HEK293 (cell line): ENCODE measurements at regions not wholly inside any gene's neighbourhood (a gene's known extent, or its start where the extent isn't known, plus 50 kb on each side); places are given as distances from the start of the nearest gene placed in this dataset.

Experiments used
- CTCF ChIA-PET: fragments of 350-600 bp; formaldehyde crosslinking; extraction: SDS; loops from one replicate; lab custom pipeline; 2021; ENCODE audit warnings: antibody characterized with exemption; lab: Yijun Ruan, JAX
- POLR2A ChIA-PET: fragments of 300-600 bp; formaldehyde crosslinking; extraction: SDS; loops from one replicate; lab custom pipeline; 2020; ENCODE audit warnings: antibody characterized with exemption, inconsistent platforms; lab: Yijun Ruan, JAX
- H3K27ac ChIP-seq: fragments of 200-500 bp; sonication (Bioruptor generic); 2 replicates; pipeline ENCODE4 v1.5.1; 2014; ENCODE audit warnings: low read depth, low read length, control low read depth, inconsistent platforms; ENCODE audit errors: extremely low read depth
- H3K36me3 ChIP-seq, 2 experiments: fragments of 200-500 bp in 1 of 2; sonication (Bioruptor generic) in 1 of 2; 1 replicate in 1 of 2; 2 replicates in 1 of 2; pipeline ENCODE4 v1.5.1; 2014 to 2017; ENCODE audit warnings: inconsistent platforms in 2 of 2, low read length in 2 of 2; ENCODE audit not compliant: control insufficient read depth in 2 of 2, insufficient read depth in 1 of 2
- H3K4me1 ChIP-seq: fragments of 200-500 bp; sonication (Bioruptor generic); 2 replicates; pipeline ENCODE4 v1.5.1; 2014; ENCODE audit warnings: mild to moderate bottlenecking, low read length, inconsistent platforms; ENCODE audit not compliant: control insufficient read depth, insufficient read depth
- H3K4me3 ChIP-seq: 2 replicates; pipeline ENCODE4 v1.5.1; 2011; ENCODE audit warnings: low read depth, mild to moderate bottlenecking, control low read depth, low read length, moderate library complexity
- H3K9me3 ChIP-seq: fragments of 200-500 bp; sonication (Bioruptor generic); 2 replicates; pipeline ENCODE4 v1.5.1; 2014; ENCODE audit warnings: low read depth, low read length, inconsistent platforms; ENCODE audit not compliant: control insufficient read depth, insufficient read depth
- BCL11A ChIP-seq: fragments of 450-650 bp; formaldehyde crosslinking; IDR thresholded peaks from 2 replicates; pipeline ENCODE4 v1.5.1; 2016; ENCODE audit warnings: low read depth, missing biosample characterization, missing genetic modification characterization
- GFI1B ChIP-seq: fragments of 450-650 bp; formaldehyde crosslinking; IDR thresholded peaks from 2 replicates; pipeline ENCODE4 v1.5.1; 2016; ENCODE audit warnings: missing biosample characterization, missing genetic modification characterization
- GLIS1 ChIP-seq: fragments of 450-650 bp; formaldehyde crosslinking; IDR thresholded peaks from 2 replicates; pipeline ENCODE4 v1.5.1; 2016; ENCODE audit warnings: missing biosample characterization, missing genetic modification characterization
- HOXD13 ChIP-seq: sonication (generic); formaldehyde crosslinking; IDR thresholded peaks from 2 replicates; pipeline ENCODE4 v1.8.0; 2022; ENCODE audit warnings: missing genetic modification reagents, borderline replicate concordance
- KLF1 ChIP-seq: fragments of 450-650 bp; formaldehyde crosslinking; IDR thresholded peaks from 2 replicates; pipeline ENCODE4 v1.5.1; 2016; ENCODE audit warnings: missing biosample characterization, missing genetic modification characterization
- KLF9 ChIP-seq: fragments of 450-650 bp; formaldehyde crosslinking; IDR thresholded peaks from 2 replicates; pipeline ENCODE4 v1.5.1; 2016; ENCODE audit warnings: missing biosample characterization, missing genetic modification characterization, low read depth
- OVOL3 ChIP-seq: fragments of 450-650 bp; formaldehyde crosslinking; IDR thresholded peaks from 2 replicates; pipeline ENCODE4 v1.5.1; 2016; ENCODE audit warnings: missing biosample characterization, missing genetic modification characterization
- REPIN1 ChIP-seq: fragments of 450-650 bp; formaldehyde crosslinking; IDR thresholded peaks from 2 replicates; pipeline ENCODE4 v1.5.1; 2017; ENCODE audit warnings: missing biosample characterization, missing genetic modification characterization, low read depth
- SETDB1 ChIP-seq: IDR thresholded peaks from one replicate; pipeline ENCODE4 v1.6.1; 2017; ENCODE audit warnings: mild to moderate bottlenecking, low read length, moderate library complexity, mixed read lengths; ENCODE audit not compliant: insufficient read length
- ZBTB20 ChIP-seq: fragments of 450-650 bp; formaldehyde crosslinking; IDR thresholded peaks from 2 replicates; pipeline ENCODE4 v1.5.1; 2016; ENCODE audit warnings: missing biosample characterization, missing genetic modification characterization
- ZNF10 ChIP-seq: fragments of 450-650 bp; formaldehyde crosslinking; IDR thresholded peaks from 2 replicates; pipeline ENCODE4 v1.5.1; 2017; ENCODE audit warnings: missing biosample characterization, missing genetic modification characterization
- ZNF140 ChIP-seq: fragments of 450-650 bp; formaldehyde crosslinking; IDR thresholded peaks from 2 replicates; pipeline ENCODE4 v1.5.1; 2016; ENCODE audit warnings: missing biosample characterization, missing genetic modification characterization
- ZNF2 ChIP-seq: fragments of 450-650 bp; formaldehyde crosslinking; IDR thresholded peaks from 2 replicates; pipeline ENCODE4 v1.5.1; 2016; ENCODE audit warnings: missing biosample characterization, missing genetic modification characterization
- ZNF202 ChIP-seq: fragments of 450-650 bp; formaldehyde crosslinking; IDR thresholded peaks from 2 replicates; pipeline ENCODE4 v1.5.1; 2016; ENCODE audit warnings: missing biosample characterization, missing genetic modification characterization, borderline replicate concordance
- ZNF214 ChIP-seq: fragments of 450-650 bp; formaldehyde crosslinking; IDR thresholded peaks from 2 replicates; pipeline ENCODE4 v1.5.1; 2017; ENCODE audit warnings: missing biosample characterization, mild to moderate bottlenecking, missing genetic modification characterization, borderline replicate concordance
- ZNF223 ChIP-seq: fragments of 450-650 bp; formaldehyde crosslinking; IDR thresholded peaks from 2 replicates; pipeline ENCODE4 v1.5.1; 2016; ENCODE audit warnings: missing biosample characterization, missing genetic modification characterization
- ZNF324 ChIP-seq: fragments of 450-650 bp; formaldehyde crosslinking; IDR thresholded peaks from 2 replicates; pipeline ENCODE4 v1.5.1; 2016; ENCODE audit warnings: missing biosample characterization, missing genetic modification characterization
- ZNF404 ChIP-seq: fragments of 450-650 bp; formaldehyde crosslinking; IDR thresholded peaks from 2 replicates; pipeline ENCODE4 v1.5.1; 2017; ENCODE audit warnings: missing biosample characterization, missing genetic modification characterization
- ZNF426 ChIP-seq: fragments of 450-650 bp; formaldehyde crosslinking; IDR thresholded peaks from 2 replicates; pipeline ENCODE4 v1.5.1; 2017; ENCODE audit warnings: missing biosample characterization, missing genetic modification characterization, mild to moderate bottlenecking, inconsistent platforms, moderate library complexity
- ZNF548 ChIP-seq: fragments of 450-650 bp; formaldehyde crosslinking; IDR thresholded peaks from 2 replicates; pipeline ENCODE4 v1.5.1; 2016; ENCODE audit warnings: missing biosample characterization, missing genetic modification characterization
- ZNF555 ChIP-seq: fragments of 450-650 bp; formaldehyde crosslinking; conservative IDR thresholded peaks from 2 replicates; pipeline ENCODE4 v1.5.1; 2017; ENCODE audit warnings: missing biosample characterization, mild to moderate bottlenecking, missing genetic modification characterization, inconsistent platforms
- ZNF571 ChIP-seq: fragments of 450-650 bp; formaldehyde crosslinking; IDR thresholded peaks from 2 replicates; pipeline ENCODE4 v1.5.0; 2017; ENCODE audit warnings: missing biosample characterization, missing genetic modification characterization
- ZNF623 ChIP-seq: fragments of 450-650 bp; formaldehyde crosslinking; IDR thresholded peaks from 2 replicates; pipeline ENCODE4 v1.5.1; 2016; ENCODE audit warnings: missing biosample characterization, missing genetic modification characterization
- ZNF76 ChIP-seq: fragments of 450-650 bp; formaldehyde crosslinking; IDR thresholded peaks from 2 replicates; pipeline ENCODE4; 2016; ENCODE audit warnings: low read depth, missing biosample characterization, missing genetic modification characterization, borderline replicate concordance
- ZSCAN16 ChIP-seq: fragments of 450-650 bp; formaldehyde crosslinking; IDR thresholded peaks from 2 replicates; pipeline ENCODE4 v1.5.1; 2016; ENCODE audit warnings: missing biosample characterization, missing genetic modification characterization
- TF ChIP-seq, protein P1 (sequence below): fragments of 450-650 bp; formaldehyde crosslinking; IDR thresholded peaks from 2 replicates; pipeline ENCODE4 v1.5.1; 2016; ENCODE audit warnings: missing biosample characterization, missing genetic modification characterization
- TF ChIP-seq, protein P2 (sequence below): fragments of 450-650 bp; formaldehyde crosslinking; IDR thresholded peaks from 2 replicates; pipeline ENCODE4 v1.5.1; 2016; ENCODE audit warnings: missing biosample characterization, missing genetic modification characterization, borderline replicate concordance

DNA sequence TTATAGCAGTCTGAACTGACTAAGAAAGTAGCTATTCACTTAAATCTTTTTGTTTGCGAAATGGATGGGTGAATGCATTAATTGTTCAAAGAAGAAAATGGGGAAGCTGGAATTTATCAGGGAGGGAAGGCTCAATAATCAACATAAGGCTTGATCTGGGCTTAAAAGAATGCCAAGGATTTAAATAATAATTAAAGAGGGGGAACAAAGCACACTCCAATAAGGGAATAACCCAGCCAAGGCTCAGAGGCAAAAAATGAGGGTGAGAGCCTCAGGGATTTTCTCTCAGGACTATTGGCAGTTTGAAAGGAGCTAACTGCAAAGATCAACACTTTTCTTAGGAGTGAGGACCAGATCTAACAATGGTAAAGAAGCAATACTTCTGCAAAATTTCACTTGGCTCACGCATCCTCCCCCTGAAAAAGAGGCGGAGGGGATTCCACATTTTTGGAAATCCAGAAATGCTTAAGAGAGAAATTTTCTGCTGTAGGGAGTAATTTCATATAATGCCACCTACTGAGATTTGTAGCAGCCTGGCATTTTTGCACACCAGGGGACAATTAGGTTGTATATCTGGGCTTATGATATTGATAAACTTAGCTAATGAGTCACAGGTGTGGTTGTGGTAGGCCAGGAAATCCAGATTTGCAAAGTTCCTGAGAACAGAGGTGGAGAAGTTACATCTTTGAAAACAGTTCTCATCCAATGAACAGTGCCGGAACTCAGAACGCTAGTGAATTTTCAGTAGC lies 405.1 kb downstream of the TUSC7 start:
- Histone ChIP-seq H3K36me3 (no peaks in the 10 kb centered on the region), H3K27ac (no peak overlapping the region), H3K9me3 (no peaks in the 10 kb centered on the region), H3K4me3 (no peak overlapping the region), H3K4me1 (no peaks in the 10 kb centered on the region)
- CTCF ChIA-PET, result no interaction called here
- no peak for TF ChIP-seq ZNF324 (tag by site-specific recombination)
- no peak for TF ChIP-seq OVOL3
- no peak for TF ChIP-seq ZBTB20 (tag by site-specific recombination)
- TF ChIP-seq ZNF76 (tag by site-specific recombination), result no peak
- no peak for TF ChIP-seq GLIS1 (tag by site-specific recombination)
- no peak for TF ChIP-seq GFI1B
- TF ChIP-seq ZNF623, result no peak
- TF ChIP-seq REPIN1, result no peak
- no peak for TF ChIP-seq ZNF10 (tag by site-specific recombination)
- no peak for TF ChIP-seq ZNF571 (tag by site-specific recombination)
- POLR2A ChIA-PET, result no interaction called here

DNA sequence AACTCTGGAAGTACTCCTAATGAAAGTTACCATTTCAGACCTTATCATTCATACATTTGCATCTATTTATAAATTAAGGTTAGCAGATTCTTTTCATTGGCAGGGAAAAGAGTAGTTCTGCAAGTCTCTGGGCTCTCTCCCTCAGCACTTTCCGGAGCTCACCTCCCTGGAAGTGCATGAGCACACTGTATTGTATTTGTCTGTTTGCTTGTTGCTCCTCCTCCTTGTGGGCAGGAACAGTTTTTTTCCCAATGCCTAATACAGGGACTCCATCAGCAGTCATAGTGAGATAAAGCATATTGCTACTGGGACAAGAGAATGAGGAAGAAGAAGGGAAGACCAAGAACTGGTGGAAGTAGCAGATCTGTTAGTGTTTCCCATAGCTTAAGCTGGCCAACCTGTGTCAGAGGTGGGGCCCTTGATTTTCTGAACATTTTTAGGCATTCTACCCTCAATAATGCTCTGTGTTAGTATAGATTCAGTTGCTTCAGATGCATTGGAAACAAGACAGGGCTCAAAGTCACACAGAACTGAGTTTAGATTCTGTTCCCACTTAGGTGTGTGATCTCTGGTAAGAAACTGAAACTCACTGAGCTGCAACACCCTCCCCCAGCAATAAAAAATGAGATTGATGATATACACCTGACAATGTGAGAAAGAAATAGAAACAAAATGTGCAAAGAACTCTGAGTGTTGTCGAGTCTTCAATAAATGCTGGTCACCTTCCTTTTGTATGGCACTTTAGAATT lies 407.8 kb downstream of the TUSC7 start:
- Histone ChIP-seq H3K9me3 (no peaks in the 10 kb centered on the region), H3K36me3 (no peaks in the 10 kb centered on the region), H3K4me1 (no peaks in the 10 kb centered on the region), H3K4me3 (no peak overlapping the region), H3K27ac (no peak overlapping the region)
- TF ChIP-seq, protein P1, sequence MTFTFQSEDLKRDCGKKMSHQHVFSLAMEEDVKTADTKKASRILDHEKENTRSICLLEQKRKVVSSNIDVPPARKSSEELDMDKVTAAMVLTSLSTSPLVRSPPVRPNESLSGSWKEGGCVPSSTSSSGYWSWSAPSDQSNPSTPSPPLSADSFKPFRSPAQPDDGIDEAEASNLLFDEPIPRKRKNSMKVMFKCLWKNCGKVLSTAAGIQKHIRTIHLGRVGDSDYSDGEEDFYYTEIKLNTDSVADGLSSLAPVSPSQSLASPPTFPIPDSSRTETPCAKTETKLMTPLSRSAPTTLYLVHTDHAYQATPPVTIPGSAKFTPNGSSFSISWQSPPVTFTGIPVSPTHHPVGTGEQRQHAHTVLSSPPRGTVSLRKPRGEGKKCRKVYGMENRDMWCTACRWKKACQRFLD (tag by site-specific recombination), result no peak
- TF ChIP-seq ZNF2 (no peak), ZSCAN16 (tag by site-specific recombination) (no peak), SETDB1 (no peak), ZNF555 (tag by site-specific recombination) (no peak), ZNF223 (tag by site-specific recombination) (no peak), ZNF404 (tag by site-specific recombination) (no peak)
- ChIA-PET CTCF (no interaction called here), POLR2A (no interaction called here)

DNA sequence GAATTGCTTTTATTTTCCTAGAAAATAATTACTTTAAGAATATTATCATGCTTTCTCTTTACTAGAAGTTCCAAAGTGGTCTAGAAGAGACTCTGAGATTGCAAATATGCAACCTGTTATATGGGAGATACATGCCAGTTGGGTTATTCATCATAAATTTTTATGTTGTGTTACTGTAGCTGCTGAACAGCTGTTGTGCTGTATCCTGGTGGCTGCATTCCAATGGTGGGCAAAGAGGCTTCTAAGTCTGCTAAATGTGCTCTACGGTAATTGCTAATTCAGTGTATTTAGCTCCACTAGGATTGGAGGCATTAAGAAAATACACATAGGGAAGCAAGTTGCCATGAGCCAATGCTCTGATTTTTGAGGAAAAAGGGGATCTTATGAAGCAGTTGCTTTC lies 409.0 kb downstream of the TUSC7 start:
- Histone ChIP-seq H3K9me3 (no peaks in the 10 kb centered on the region), H3K4me1 (no peaks in the 10 kb centered on the region), H3K4me3 (no peak overlapping the region), H3K27ac (no peak overlapping the region), H3K36me3 (no peaks in the 10 kb centered on the region)
- ChIA-PET CTCF (interaction anchor here (0.7 kb wide), 1 partner anchor 29 kb away, joined by 4 read pairs; no protein-coding TSS in a partner anchor), POLR2A (no interaction called here)
- TF ChIP-seq ZNF214 (no peak), ZNF571 (tag by site-specific recombination) (no peak), BCL11A (no peak), KLF1 (tag by site-specific recombination) (no peak), KLF9 (no peak), ZNF202 (no peak), ZNF426 (no peak), ZNF140 (no peak), ZNF548 (tag by site-specific recombination) (no peak), HOXD13 (CRISPR knock-in tag) (no peak)
- TF ChIP-seq, protein P2, sequence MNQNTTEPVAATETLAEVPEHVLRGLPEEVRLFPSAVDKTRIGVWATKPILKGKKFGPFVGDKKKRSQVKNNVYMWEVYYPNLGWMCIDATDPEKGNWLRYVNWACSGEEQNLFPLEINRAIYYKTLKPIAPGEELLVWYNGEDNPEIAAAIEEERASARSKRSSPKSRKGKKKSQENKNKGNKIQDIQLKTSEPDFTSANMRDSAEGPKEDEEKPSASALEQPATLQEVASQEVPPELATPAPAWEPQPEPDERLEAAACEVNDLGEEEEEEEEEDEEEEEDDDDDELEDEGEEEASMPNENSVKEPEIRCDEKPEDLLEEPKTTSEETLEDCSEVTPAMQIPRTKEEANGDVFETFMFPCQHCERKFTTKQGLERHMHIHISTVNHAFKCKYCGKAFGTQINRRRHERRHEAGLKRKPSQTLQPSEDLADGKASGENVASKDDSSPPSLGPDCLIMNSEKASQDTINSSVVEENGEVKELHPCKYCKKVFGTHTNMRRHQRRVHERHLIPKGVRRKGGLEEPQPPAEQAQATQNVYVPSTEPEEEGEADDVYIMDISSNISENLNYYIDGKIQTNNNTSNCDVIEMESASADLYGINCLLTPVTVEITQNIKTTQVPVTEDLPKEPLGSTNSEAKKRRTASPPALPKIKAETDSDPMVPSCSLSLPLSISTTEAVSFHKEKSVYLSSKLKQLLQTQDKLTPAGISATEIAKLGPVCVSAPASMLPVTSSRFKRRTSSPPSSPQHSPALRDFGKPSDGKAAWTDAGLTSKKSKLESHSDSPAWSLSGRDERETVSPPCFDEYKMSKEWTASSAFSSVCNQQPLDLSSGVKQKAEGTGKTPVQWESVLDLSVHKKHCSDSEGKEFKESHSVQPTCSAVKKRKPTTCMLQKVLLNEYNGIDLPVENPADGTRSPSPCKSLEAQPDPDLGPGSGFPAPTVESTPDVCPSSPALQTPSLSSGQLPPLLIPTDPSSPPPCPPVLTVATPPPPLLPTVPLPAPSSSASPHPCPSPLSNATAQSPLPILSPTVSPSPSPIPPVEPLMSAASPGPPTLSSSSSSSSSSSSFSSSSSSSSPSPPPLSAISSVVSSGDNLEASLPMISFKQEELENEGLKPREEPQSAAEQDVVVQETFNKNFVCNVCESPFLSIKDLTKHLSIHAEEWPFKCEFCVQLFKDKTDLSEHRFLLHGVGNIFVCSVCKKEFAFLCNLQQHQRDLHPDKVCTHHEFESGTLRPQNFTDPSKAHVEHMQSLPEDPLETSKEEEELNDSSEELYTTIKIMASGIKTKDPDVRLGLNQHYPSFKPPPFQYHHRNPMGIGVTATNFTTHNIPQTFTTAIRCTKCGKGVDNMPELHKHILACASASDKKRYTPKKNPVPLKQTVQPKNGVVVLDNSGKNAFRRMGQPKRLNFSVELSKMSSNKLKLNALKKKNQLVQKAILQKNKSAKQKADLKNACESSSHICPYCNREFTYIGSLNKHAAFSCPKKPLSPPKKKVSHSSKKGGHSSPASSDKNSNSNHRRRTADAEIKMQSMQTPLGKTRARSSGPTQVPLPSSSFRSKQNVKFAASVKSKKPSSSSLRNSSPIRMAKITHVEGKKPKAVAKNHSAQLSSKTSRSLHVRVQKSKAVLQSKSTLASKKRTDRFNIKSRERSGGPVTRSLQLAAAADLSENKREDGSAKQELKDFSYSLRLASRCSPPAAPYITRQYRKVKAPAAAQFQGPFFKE (tag by site-specific recombination), result no peak
